ENCODE measurements at regions not wholly inside any gene's neighbourhood (a gene's known extent, or its start where the extent isn't known, plus 50 kb on each side); places are given as distances from the start of the nearest gene placed in this dataset.

- DNase-seq, result no peak
These were observed 1845.8 kb upstream of the SEL1L start for GRCh38 chr14:83379436-83379835.

DNA sequence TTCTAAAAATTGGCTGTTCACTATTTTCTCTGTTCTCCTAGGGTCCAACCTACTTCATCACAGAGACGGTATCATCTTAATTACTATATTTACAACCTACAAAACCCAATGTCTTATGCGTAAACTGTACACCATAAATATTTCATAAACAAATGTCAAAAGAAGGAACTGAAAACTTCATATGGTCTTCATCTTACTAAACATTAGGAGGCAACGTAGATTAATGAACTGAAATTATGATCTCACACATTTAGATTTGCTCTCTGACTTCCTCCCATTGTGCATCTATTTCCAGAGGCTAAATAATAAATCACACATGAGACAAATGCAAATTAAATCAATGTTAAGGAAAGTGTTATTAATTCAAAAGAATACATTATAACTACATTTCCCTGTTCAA is 1850.6 kb upstream of the SEL1L start:
- no peak for DNase-seq

DNA sequence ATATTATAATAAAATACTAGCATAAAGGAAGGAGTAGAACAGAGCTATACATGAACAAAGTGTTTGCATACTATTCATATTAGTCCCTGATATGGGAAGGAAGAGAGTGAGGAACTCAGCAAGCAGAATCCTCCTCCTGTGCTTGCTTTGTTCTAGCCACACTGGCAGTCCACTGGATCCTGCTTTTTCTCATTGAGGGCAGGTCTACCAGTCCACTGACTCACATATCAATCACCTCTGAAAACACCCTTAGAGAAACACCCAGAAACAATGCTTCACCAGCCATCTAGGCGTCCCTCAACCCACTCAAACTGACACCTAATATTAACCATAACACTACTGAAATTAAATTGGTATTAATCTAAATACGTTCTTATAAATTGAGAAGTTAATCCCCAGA is 1861.7 kb upstream of the SEL1L start:
- no peak for DNase-seq

DNA sequence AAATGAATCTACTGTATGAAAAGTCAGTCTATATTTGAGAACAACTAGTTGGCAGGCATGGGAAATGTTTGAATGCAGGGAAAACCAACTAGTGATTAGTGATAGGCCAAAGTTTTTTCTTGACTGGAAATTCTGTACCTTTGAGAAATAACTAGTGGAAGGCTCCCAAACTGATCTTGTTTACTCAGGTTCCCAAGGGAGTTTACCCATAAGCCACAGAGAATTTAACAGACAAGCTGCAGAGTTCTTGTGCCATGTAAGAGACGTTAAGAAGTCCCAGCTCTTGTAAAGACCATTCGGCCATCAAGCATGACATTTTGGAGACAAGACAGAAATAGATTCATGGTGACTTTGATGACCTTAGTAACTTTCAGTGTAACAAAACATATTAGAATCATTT is 1882.8 kb upstream of the SEL1L start:
- DNase-seq, result peak; percentile 52

- DNase-seq, result no peak
These were observed 1885.8 kb upstream of the SEL1L start for GRCh38 chr14:83419420-83419819.

GRCh38 chr14:83421711-83422110 is 1888.1 kb upstream of the SEL1L start:
- no peak for DNase-seq

GRCh38 chr14:83425138-83425537 is 1891.5 kb upstream of the SEL1L start:
- no peak for DNase-seq

- no peak for DNase-seq
These were observed 1892.1 kb upstream of the SEL1L start for GRCh38 chr14:83425706-83426105.

DNA sequence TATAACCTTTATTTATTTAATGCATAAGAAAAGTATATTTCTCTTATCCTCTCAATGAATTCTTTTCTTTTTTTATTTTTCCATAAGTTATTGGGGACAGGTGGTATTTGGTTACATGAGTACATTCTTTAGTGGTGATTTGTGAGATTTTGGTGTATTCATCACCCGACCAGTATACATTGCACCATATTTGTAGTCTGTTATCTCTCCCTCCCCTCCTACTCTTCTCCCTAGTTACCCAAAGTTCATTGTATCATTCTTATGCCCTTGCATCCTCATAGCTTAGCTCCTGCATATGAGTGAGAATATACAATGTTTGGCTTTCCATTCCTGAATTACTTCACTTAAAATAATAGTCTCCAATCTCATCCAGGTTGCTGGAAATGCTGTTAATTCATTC is 1900.0 kb upstream of the SEL1L start:
- DNase-seq, result no peak

- no peak for DNase-seq
These were observed 1908.1 kb upstream of the SEL1L start for GRCh38 chr14:83441801-83442200.

- no peak for DNase-seq
These were observed 1921.9 kb upstream of the SEL1L start for GRCh38 chr14:83455561-83455960.

DNA sequence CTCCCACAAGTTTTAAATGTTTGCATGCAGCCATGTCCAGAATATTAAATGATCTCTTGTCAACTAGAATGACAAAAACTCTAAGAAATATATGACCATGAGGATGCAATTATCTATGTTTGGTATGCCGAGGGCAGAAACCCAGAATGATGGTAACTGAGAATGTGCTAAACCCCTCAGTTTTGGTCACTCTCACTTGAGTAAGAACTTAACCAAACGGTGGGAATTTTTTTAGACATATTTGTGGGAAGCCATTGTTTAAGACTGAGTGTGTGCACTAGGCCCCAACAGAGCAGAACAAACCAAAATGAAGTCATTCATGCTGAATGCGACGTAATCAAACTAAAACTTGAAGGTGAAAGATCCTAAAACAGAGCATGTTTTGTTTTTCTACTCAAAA is 1927.9 kb upstream of the SEL1L start:
- no peak for DNase-seq

GRCh38 chr14:83462759-83463158 is 1929.1 kb upstream of the SEL1L start:
- no peak for DNase-seq

- peak; percentile 20 for DNase-seq
These were observed 1929.9 kb upstream of the SEL1L start for GRCh38 chr14:83463500-83464098.

DNA sequence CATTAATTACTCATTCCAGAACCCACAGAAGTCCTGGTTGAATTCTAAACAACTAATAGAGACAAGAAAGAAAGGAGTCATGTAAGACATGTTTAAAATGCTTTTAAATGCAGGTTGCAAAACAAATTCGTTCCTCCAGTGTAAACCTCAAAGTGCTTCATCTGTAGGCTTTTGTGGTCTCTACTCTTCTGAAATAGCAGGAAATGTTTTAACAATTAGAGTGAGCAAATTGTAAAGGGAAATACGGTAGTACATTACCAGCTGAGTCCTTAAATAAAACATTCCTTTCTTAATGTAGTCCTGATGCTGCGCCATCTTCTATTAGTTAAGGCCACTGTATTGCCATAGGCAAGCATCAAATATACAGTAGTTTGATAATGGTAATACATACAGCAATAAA is 1934.2 kb upstream of the SEL1L start:
- no peak for DNase-seq

GRCh38 chr14:83470466-83470865 is 1936.8 kb upstream of the SEL1L start:
- DNase-seq, result no peak

GRCh38 chr14:83470959-83471695 is 1937.5 kb upstream of the SEL1L start:
- no peak for DNase-seq

- DNase-seq, result no peak
These were observed 1940.0 kb upstream of the SEL1L start for GRCh38 chr14:83473416-83474235.

GRCh38 chr14:83478741-83479140 is 1945.1 kb upstream of the SEL1L start:
- no peak for DNase-seq

- DNase-seq, result no peak
These were observed 1949.4 kb upstream of the SEL1L start for GRCh38 chr14:83483063-83483462.

DNA sequence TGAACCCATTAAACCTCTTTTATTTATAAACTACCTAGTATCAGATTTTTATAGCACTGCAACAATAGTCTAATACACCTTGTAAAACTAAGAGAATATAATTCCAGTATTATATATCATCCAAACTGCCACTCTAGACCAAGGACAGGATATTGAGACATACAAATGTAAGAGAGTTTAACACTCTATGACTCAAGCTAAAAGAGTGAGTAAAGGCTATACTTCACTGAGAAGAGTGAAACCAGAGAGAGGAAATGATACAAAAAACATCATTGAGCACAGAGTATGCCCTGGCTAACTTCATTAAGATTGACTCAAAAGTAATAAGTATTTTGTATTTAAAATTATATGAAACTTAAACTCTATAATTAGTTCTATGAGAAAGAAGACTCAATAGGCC is 1951.9 kb upstream of the SEL1L start:
- no peak for DNase-seq

- peak; percentile 74 for DNase-seq
These were observed 1957.4 kb upstream of the SEL1L start for GRCh38 chr14:83491091-83491490.

GRCh38 chr14:83520837-83521236 is 1987.2 kb upstream of the SEL1L start:
- DNase-seq, result no peak

- no peak for DNase-seq
These were observed 1995.9 kb upstream of the SEL1L start for GRCh38 chr14:83529531-83529930.
